Smooth muscle cell of the brain vasculature (primary cell): ENCODE measurements at regions not wholly inside any gene's neighbourhood (a gene's known extent, or its start where the extent isn't known, plus 50 kb on each side); places are given as distances from the start of the nearest gene placed in this dataset.
A peak's percentile ranks its signal among the peaks of the same experiment; 100 is the strongest.
"Not testable (repeated sequence)": the region's sequence is repeated elsewhere in the genome, so short reads cannot be mapped to it uniquely, and the experiment has no call there.

Experiments used
- DNase-seq: peaks from one replicate; pipeline ENCODE4 v3.0.0-alpha.2; 2012; ENCODE audit warnings: low read depth, low spot score

- no peak for DNase-seq
These were observed 185.0 kb downstream of the DIRAS2 start for GRCh38 chr9:90457386-90458190.

DNA sequence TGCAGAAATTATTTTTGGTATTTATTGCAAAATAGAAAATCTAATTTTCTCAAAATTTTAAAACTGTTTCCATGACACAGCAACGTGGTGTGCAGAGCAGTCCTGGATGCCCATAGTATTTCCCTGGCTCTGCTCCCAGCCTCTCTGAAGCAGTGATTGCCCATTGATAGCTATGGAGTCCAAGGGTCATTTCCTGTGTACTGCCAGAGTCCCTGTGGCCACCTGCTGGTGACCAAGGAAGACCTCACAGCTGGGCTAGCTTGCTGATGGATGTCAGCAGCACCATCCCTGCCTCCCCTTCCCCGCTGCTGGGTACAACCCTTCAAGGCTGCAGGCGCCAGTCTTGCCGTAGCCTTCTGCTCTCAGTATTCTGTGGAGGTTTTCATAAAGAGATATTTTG is 184.1 kb downstream of the DIRAS2 start:
- no peak for DNase-seq

DNA sequence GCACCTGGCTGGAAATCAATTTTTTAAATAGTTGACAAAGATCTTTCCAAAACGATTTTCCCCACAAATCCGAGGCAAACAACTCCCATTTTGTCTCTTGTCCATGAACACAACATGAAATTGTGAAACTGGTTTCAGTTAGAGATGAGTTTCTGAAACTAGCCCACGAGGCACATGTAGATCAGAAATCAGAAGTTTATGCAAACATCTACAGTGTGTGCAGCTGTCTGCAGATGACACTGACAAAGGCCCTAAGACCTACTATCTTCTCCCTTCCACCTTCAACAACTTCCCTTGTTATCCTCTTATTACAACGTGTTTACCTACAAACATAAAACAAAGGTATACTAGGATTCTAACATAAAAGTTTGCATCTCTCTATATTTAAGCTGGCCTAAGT is 183.3 kb downstream of the DIRAS2 start:
- DNase-seq = no peak

GRCh38 chr9:90460220-90460619 is 182.4 kb downstream of the DIRAS2 start:
- DNase-seq = no peak

DNA sequence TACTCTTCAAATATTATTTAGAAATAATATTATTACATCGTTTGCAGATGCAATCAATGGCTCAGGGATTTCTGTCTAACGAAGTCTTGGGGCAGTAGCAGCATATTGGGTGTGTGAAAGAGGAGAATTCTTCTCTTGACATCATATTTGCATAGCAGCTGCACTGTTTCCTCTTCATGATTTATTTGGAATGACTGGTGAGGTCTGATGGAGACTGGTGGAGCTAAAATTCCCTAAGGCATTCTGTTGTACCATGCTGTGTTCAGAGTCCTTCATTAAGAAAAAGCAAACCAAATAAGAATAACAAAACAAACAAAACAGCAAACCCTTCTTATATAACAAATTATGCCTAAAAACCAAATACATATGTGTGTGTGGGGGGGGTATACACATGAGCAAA is 177.6 kb downstream of the DIRAS2 start:
- DNase-seq = no peak

GRCh38 chr9:90466441-90466840 is 176.2 kb downstream of the DIRAS2 start:
- no peak for DNase-seq

DNA sequence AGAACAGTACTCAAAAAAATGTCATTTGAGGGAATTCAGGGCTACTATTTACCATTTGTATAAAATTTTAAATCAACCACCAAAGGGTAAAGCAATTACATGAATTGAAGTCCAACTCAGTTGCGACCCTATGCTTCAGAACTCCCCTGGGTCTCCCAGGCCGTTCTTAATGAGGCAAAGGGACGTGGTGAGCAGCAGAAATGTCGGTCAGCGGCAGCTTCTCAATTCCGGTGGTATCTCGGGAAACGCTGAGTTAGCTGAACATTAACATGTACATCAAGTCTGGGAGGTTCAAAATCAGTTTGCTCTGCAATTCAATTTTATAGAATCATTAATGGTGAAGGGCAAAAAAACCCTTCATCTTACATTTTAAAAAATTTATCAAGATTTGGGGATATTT is 173.2 kb downstream of the DIRAS2 start:
- DNase-seq = no peak

GRCh38 chr9:90469865-90470387 is 172.7 kb downstream of the DIRAS2 start:
- no peak for DNase-seq

DNA sequence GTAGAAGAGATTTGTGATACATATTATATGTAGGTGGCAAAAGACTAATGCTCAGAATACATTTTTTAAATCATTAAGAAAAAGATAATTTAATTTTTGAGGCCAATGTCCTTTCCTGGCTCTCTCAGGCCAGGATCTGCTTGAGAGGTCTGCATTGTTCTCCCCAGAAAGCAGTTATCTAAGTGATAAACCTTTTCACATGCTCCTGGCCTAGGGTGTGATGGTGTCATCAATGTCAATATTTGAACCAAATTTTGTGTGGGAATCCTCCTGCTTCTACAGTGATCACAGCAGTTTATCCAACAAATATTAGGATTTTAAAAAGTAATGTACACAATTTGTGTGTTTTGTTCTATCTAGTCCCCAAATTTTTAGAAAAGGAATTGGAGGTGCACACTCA is 166.6 kb downstream of the DIRAS2 start:
- no peak for DNase-seq

GRCh38 chr9:90477535-90477934 is 165.1 kb downstream of the DIRAS2 start:
- no peak for DNase-seq

- no peak for DNase-seq
These were observed 163.8 kb downstream of the DIRAS2 start for GRCh38 chr9:90478821-90479220.

GRCh38 chr9:90485028-90485427 is 157.6 kb downstream of the DIRAS2 start:
- no peak for DNase-seq

- no peak for DNase-seq
These were observed 153.6 kb downstream of the DIRAS2 start for GRCh38 chr9:90489066-90489465.

DNA sequence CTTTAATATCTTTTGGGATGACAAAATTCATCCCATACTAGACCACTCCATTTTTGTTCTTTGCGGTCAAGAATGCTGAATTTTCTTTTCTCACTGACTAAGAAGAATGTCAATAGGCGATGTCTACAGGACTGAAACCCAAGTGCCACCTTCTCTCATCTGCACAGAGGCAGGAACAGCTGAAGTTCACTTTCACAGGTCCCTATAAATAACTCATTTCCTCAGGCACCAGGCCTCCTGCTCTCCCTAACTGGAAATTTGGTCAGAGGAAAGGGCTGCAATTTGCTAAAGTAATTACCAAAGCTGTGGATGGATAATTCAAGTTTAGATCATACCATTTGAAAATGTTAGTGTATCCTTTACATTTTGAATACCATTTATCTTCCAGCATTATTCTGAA is 142.9 kb downstream of the DIRAS2 start:
- no peak for DNase-seq

DNA sequence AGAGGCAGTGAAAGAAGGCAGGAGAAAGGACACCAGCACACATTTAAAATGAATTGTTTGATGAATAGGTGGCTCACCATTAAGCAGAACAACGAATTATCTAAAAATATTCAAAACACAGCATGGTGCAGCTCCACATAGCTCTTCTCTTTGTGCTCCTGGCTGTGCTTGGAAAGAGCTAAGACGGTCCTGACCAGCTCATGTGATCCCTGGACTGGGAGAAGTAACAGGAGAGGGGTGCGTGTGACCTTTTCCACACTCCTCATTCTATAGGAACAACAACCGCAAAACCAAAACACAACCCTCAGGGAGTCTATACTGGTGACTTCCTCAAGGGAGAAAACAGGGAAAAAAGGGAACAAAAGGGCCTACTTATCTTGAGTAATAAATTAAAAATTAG is 140.5 kb downstream of the DIRAS2 start:
- DNase-seq = peak; percentile 17

DNA sequence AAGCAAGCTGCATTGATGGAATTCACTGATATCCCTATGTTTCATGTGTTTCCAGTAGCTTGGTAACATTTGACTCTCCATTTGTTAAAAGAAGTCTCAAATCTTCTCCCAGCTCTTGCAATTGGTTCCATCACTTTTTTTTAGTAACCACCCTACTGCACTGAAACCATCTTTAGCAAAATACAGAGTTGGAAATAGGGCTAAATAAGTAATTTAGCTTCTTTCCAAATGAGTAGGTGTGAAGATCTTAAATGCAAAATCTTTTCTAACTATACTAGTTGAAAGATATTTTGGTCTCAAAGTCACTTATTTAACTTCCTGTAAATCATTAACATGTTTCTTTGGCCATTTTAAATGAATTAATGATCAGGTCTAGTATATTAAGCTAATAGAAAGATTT is 138.1 kb downstream of the DIRAS2 start:
- DNase-seq = no peak

DNA sequence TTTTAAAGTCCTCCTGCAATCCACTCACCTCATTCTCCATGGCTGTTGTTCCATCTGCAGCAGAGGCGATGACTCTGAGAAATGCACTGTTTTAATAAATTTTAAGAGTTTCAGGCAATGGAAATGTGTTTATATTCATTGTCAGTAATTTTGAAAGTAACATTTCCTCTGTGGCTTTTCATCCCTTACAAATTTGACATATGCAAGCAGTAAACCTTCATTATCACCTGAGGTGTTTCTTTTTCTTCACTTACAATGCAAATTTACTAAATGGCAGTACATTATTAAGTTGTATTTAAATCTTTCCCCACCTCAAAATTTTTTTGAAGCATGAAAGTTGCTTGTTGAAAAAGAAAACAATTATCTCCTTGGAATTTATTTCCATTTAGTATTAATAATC is 136.9 kb downstream of the DIRAS2 start:
- DNase-seq = no peak

- DNase-seq = not testable (repeated sequence)
These were observed 136.2 kb downstream of the DIRAS2 start for GRCh38 chr9:90506402-90506801.

GRCh38 chr9:90507621-90508020 is 135.0 kb downstream of the DIRAS2 start:
- DNase-seq = no peak

DNA sequence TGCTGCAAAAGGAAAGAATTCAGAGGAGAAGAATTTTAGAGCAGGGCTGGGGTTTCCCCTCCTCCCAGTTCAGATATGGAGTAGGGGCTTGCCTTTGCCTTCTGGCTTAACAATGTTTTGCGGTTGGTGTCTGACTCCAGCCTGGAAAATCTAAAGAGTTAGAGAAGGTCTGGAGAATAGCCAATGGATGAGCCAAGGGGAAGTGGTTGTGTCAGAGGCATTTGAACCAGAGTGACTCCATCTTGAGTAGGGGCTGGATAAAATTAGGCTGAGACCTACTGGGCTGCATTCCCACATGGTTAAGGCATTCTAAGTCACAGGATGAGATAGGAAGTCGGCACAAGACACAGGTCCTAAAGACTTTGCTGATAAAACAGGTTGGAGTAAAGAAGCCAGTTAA is 133.7 kb downstream of the DIRAS2 start:
- DNase-seq = no peak

DNA sequence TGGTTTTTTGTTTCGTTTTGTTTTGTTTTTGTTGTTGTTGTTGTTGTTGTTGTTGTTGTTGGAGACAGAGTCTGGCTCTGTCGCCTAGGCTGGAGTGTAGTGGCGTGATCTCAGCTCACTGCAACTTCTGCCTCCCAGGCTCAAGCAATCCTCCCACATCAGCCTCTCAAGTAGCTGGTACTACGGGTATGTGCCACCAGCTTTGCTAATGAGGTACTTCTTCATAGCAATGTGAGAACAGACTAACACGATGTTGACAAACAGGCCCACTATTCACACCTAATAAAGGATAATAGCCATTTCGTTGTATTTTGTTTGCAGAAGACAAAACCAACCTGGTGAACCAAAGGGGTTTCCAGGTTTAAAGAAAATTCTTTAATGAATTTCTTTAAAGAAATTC is 130.9 kb downstream of the DIRAS2 start:
- DNase-seq = no peak

DNA sequence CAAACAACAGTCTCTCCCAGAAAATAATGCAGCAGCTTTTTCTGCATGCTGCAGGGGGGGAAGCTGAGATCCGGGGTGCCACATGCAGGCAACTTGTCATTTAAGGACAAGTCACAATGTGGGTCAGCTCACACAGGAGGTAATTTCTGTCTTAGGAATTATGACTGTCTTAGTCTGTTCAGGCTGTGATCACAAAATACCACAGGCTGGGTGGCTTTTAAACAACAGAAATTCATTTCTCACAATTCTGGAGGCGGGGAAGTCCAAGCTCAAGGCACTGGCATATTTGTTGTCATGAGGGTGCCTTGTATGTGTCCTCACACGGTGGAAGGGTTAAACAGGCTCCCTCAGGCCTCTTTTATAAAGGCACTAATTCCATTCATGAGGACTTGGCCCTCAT is 127.7 kb downstream of the DIRAS2 start:
- DNase-seq = no peak

- DNase-seq = no peak
These were observed 127.1 kb downstream of the DIRAS2 start for GRCh38 chr9:90515510-90515909.

DNA sequence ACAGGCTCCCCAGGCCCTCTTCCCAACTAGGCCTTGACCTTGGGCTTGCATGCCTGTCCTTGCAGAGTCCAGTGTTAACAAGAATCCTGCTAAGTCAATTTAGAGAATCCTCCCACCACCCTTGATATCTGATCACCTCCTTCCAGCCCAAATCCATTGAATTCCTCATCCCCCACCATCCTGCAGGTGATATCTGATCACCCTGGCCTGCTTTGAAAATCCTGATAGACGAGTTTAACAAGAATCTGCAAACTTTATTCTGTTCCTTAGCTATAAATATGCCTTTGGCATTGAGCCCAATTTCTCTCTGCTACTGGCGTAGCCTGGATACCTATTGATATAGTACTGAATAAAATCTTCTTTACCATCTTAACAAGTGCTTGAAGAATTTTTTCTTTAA is 125.5 kb downstream of the DIRAS2 start:
- DNase-seq = no peak
